Adipocyte (in vitro differentiated cells): ENCODE measurements at regions not wholly inside any gene's neighbourhood (a gene's known extent, or its start where the extent isn't known, plus 50 kb on each side); places are given as distances from the start of the nearest gene placed in this dataset.

ENCODE experiments used
- DNase-seq: peaks from one replicate; pipeline ENCODE4 v3.0.0-alpha.2; 2015; ENCODE audit warnings: low read depth
- H3K27me3 ChIP-seq: replicated peaks from 2 replicates; pipeline ENCODE4 v1.7.0; 2013; ENCODE audit warnings: mild to moderate bottlenecking, low read length, moderate library complexity; ENCODE audit not compliant: control insufficient read depth, insufficient read depth
- H3K36me3 ChIP-seq: 2 replicates; pipeline ENCODE4 v1.7.0; 2013; ENCODE audit warnings: low read length, mild to moderate bottlenecking, moderate library complexity; ENCODE audit not compliant: control insufficient read depth, insufficient read depth, severe bottlenecking
- H3K4me1 ChIP-seq: 2 replicates; pipeline ENCODE4 v1.7.0; 2013; ENCODE audit warnings: mild to moderate bottlenecking, low read length, moderate library complexity; ENCODE audit not compliant: control insufficient read depth, insufficient read depth
- H3K4me3 ChIP-seq: 2 replicates; pipeline ENCODE4 v1.7.0; 2013; ENCODE audit warnings: mild to moderate bottlenecking, low read length, moderate library complexity
- H3K9ac ChIP-seq: 2 replicates; pipeline ENCODE4 v1.7.0; 2013; ENCODE audit warnings: mild to moderate bottlenecking, low read length, moderate library complexity
- H3K9me3 ChIP-seq: 2 replicates; pipeline ENCODE4 v1.7.0; 2013; ENCODE audit warnings: mild to moderate bottlenecking, low read length, moderate library complexity; ENCODE audit not compliant: control insufficient read depth

DNA sequence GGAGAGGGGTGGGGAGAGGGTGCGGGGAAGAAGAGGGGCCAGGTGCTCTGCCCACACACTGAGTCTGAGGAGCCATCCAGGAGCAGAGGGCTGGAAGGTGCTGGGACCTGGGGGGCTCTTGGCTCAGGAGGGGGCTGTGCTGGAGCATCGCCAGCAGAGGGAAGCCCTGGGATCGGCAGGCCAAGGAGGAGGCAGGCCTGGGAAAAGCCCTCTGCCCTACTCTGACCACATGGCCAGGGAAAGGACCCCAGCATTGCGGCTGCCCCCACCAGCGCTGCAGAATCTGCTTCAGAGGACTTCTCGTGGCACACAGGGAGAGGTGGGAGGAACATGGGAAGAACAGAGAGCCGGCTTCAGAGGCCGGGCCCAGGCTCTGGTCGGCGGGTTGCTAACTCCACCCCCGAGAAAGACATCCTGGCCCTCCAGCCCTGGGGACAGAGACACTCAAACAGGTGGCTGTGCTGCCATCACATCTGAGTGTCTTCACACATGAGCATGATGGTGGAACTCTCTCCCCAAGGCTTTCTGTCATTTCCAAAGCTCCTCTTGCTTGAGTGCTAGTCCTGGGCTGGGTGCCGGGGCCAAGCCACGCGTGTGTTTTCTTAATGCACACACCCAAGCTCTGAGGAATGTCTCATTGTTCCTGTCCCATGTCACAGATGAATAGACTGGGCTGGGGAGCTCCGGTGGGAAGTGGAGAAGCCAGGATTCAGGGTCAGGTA is 1378.0 kb downstream of the BRD1 start:
- no peaks in the 10 kb centered on the region for H3K9me3 ChIP-seq
- H3K4me1 ChIP-seq = no peaks in the 10 kb centered on the region
- H3K27me3 ChIP-seq = peaks cover 12% of the 10 kb centered on the region
- H3K9ac ChIP-seq = no peak overlapping the region
- no peak overlapping the region for H3K4me3 ChIP-seq
- no peaks in the 10 kb centered on the region for H3K36me3 ChIP-seq
- DNase-seq = no peak

DNA sequence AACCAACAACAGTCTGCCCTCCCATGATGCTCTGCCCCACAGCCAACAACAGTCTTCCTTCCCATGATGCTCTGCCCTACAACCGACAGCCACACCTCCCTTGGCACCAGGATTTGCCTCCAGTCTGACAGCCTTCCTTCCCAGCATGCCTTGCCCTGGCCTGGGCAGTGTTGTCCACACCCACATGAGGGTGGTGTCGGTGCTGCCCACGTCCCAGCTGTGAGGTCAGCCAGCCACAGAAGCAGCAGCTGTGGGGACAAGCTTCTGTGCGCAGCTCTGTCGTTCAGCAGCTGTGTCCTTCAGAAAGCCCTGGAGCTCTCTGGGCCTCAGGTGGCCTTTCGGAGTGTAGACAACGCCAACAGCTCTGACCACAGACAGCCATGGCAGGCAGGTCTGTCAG is 1378.9 kb downstream of the BRD1 start:
- Histone ChIP-seq H3K9me3 (no peaks in the 10 kb centered on the region), H3K4me1 (no peaks in the 10 kb centered on the region), H3K4me3 (no peak overlapping the region), H3K27me3 (peaks cover 10% of the 10 kb centered on the region), H3K9ac (no peak overlapping the region), H3K36me3 (no peaks in the 10 kb centered on the region)
- DNase-seq = no peak

GRCh38 chr22:48445113-48445827 is 1382.4 kb downstream of the BRD1 start:
- Histone ChIP-seq H3K9ac (no peak overlapping the region), H3K27me3 (no peaks in the 10 kb centered on the region), H3K4me3 (no peak overlapping the region), H3K36me3 (no peaks in the 10 kb centered on the region), H3K9me3 (no peaks in the 10 kb centered on the region), H3K4me1 (no peaks in the 10 kb centered on the region)
- no peak for DNase-seq

DNA sequence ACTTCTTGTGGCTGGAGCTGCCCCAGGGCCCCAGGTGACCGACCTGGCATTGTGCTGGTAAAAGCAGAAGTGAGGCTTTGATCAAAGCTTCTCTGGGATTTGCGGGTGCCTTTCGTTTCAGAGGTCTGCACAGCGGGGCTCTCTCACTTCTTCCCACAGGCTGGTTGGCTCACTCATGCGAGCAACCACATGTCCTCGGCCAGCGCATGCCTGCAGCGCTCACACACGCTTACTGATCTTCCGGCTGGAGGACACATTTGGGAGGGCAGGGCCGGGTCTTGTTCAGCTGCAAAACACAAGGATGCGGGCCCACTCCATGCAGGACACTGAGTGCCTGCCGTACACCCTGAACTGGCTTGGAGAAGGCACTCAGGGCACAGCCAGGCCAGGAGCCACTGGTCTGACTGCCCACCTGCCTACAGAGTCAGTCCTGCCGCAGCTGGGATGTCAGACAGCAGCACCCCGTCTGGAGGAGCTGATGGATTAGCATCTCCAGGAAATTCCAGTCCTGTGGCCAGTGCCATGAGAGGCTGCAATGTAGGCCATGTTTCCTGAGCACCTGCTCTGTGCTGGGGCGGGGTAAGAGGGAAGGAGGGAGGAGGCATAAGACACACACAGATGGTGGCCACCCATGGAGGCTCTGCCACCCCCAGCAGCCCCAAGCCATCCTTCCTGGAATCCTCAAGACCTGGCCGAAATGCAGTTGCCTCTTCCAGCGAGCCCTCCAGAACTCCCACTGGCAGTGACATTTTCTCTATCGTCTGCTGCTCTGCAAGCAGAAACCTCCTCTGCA is 1383.2 kb downstream of the BRD1 start:
- Histone ChIP-seq H3K9ac (no peak overlapping the region), H3K4me3 (no peak overlapping the region), H3K4me1 (no peaks in the 10 kb centered on the region), H3K27me3 (no peaks in the 10 kb centered on the region), H3K9me3 (no peaks in the 10 kb centered on the region), H3K36me3 (no peaks in the 10 kb centered on the region)
- DNase-seq = no peak

DNA sequence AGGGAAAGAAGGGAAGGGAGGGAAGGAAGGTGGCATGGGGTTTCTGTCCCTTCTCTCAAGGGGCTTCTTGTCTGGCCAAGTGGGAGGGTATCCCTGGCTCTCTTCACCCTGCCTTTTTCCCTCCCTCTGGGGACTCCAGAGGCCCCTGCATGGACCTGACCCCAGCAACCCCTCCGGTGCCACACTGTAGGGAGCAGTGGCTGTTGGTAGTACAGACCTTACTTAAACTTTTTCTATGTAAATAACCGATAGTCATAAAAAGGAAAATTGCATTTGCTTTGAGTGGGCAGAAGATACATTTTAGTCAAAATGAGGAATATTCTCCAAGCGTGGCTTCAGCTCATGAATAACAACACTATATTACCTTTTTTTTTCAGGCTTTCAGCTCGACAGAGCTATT is 1384.0 kb downstream of the BRD1 start:
- no peak overlapping the region for H3K9ac ChIP-seq
- no peaks in the 10 kb centered on the region for H3K27me3 ChIP-seq
- no peak for DNase-seq
- no peaks in the 10 kb centered on the region for H3K36me3 ChIP-seq
- H3K4me3 ChIP-seq = no peak overlapping the region
- H3K9me3 ChIP-seq = no peaks in the 10 kb centered on the region
- H3K4me1 ChIP-seq = no peaks in the 10 kb centered on the region

GRCh38 chr22:48442663-48443062 is 1385.0 kb downstream of the BRD1 start:
- Histone ChIP-seq H3K27me3 (no peaks in the 10 kb centered on the region), H3K9ac (no peak overlapping the region), H3K36me3 (no peaks in the 10 kb centered on the region), H3K4me3 (no peak overlapping the region), H3K4me1 (no peaks in the 10 kb centered on the region), H3K9me3 (no peaks in the 10 kb centered on the region)
- DNase-seq = no peak

DNA sequence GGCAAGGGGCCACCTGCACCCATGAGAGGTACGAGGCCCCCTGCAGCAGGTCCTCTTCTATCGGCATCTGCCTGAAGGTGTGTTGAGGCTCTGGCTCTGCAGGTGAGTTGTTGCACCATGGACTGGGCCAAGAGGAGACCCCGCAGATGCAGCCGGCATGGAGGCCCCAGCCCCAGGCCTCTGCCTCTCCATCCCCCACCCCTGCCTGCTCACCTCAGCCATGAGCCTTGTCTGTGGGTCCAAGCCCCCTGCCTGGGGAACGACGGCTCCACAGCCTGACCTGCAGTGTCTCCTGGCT is 1386.2 kb downstream of the BRD1 start:
- Histone ChIP-seq H3K4me3 (no peak overlapping the region), H3K4me1 (no peaks in the 10 kb centered on the region)
- DNase-seq = no peak

DNA sequence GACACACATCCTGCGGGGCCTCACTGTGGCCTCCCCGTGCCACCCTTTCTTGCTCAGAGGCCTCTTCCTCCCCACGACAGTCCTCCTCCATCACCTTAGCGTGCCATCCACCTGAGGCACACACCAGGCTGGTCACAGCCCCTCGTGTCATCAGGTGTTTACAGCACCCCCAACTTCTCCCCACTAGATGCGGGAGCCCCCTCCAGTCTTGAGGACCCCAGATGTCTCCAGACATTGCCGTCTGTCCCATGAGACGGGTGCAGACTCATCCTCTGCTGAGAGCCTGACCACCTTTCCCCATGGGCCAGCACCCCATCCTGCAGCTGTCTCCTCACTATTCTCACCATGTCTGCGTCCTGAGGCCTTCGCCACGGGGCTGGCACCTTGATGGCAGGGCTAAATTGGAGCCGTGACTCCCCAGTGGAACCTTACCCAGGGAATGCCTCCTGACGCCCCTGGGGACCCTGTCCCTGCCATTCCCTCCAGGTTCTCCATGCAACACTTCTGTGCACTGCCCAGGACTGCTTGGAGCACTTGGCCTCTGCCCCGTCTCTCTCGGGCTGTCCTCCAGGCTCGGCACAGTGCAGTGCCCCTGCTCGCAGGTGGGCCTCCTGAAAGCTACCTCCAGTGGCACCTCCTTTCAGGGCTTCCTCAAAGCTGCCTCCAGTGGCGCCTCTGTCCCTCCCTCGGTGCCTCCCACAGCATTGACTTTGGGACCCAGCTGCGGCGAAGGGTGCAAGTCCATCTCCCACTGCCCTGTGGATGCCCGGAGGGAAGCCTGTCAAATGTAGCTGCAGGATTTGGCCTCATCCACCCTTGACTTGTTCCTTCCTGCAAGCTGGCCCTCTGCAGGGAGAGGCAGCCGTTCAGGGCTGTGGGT is 1386.8 kb downstream of the BRD1 start:
- Histone ChIP-seq H3K4me1 (no peaks in the 10 kb centered on the region), H3K9me3 (no peaks in the 10 kb centered on the region), H3K9ac (no peak overlapping the region), H3K36me3 (no peaks in the 10 kb centered on the region), H3K27me3 (peaks cover 5% of the 10 kb centered on the region), H3K4me3 (no peak overlapping the region)
- no peak for DNase-seq

More for the DNA sequence above, 1386.2 kb downstream of the BRD1 start:
- H3K9ac ChIP-seq = no peak overlapping the region
- H3K9me3 ChIP-seq = no peaks in the 10 kb centered on the region
- H3K27me3 ChIP-seq = peaks cover 5% of the 10 kb centered on the region
- H3K36me3 ChIP-seq = no peaks in the 10 kb centered on the region

- Histone ChIP-seq H3K4me1 (no peaks in the 10 kb centered on the region), H3K9ac (no peak overlapping the region), H3K9me3 (no peaks in the 10 kb centered on the region), H3K27me3 (peaks cover 5% of the 10 kb centered on the region), H3K36me3 (no peaks in the 10 kb centered on the region), H3K4me3 (no peak overlapping the region)
- no peak for DNase-seq
These were observed 1387.5 kb downstream of the BRD1 start for GRCh38 chr22:48440176-48440575.

GRCh38 chr22:48439560-48440135 is 1388.0 kb downstream of the BRD1 start:
- Histone ChIP-seq H3K9ac (no peak overlapping the region), H3K9me3 (no peaks in the 10 kb centered on the region), H3K4me1 (no peaks in the 10 kb centered on the region), H3K36me3 (no peaks in the 10 kb centered on the region), H3K27me3 (peaks cover 5% of the 10 kb centered on the region), H3K4me3 (no peak overlapping the region)
- DNase-seq = no peak
